Endothelial cell of umbilical vein (primary cell): ENCODE measurements at regions not wholly inside any gene's neighbourhood (a gene's known extent, or its start where the extent isn't known, plus 50 kb on each side); places are given as distances from the start of the nearest gene placed in this dataset.

Experiments used
- BruUV-seq: library from RNA; stranded (reverse); fragments of 400-500 nt; replicated peaks from 2 replicates; lab custom pipeline; 2021; lab: Mats Ljungman, UMichigan
- CTCF ChIA-PET: fragments of 300-600, 350-600 bp; sonication (Branson Sonifier 250); formaldehyde crosslinking; loops from one replicate; lab custom pipeline; 2021; ENCODE audit warnings: antibody characterized with exemption, inconsistent platforms; lab: Charles Lee
- POLR2A ChIA-PET: fragments of 300-600, 350-600 bp; sonication (Branson Sonifier 250); formaldehyde crosslinking; loops from one replicate; lab custom pipeline; 2021; ENCODE audit warnings: antibody characterized with exemption, inconsistent platforms; lab: Charles Lee
- DNase-seq: peaks from one replicate; pipeline ENCODE4 v3.0.0-alpha.2; 2011; ENCODE audit warnings: low read depth, low spot score
- FAIRE-seq: peaks from 2 replicates; lab custom pipeline; 2011; peaks lifted over from hg19 to GRCh38; lab: Jason Lieb, UNC
- H2AFZ ChIP-seq: 2 replicates; pipeline ENCODE4 v1.6.0; 2012; ENCODE audit warnings: low read depth, low read length, control low read depth, inconsistent platforms
- H3K27ac ChIP-seq: 2 replicates; pipeline ENCODE4 v1.5.1; 2011; ENCODE audit warnings: low read depth, mild to moderate bottlenecking, control low read depth, low read length, moderate library complexity; ENCODE audit not compliant: insufficient read depth
- H3K27me3 ChIP-seq, 2 experiments: 2 replicates each; pipeline versions ENCODE4 v1.6.0 to v1.6.1; 2011; ENCODE audit warnings: low read length in 2 of 2, mixed read lengths in 1 of 2; ENCODE audit not compliant: control insufficient read depth in 2 of 2, insufficient read depth in 2 of 2
- H3K36me3 ChIP-seq, 2 experiments: 2 replicates in 1 of 2; 3 replicates in 1 of 2; pipeline ENCODE4 v1.5.1; 2011; ENCODE audit warnings: low read length in 2 of 2, mild to moderate bottlenecking in 1 of 2, moderate library complexity in 1 of 2; ENCODE audit not compliant: control insufficient read depth in 2 of 2, insufficient read depth in 2 of 2; ENCODE audit errors: extremely low read depth in 1 of 2
- H3K4me1 ChIP-seq: 3 replicates; pipeline ENCODE4 v1.5.1; 2011; ENCODE audit warnings: mild to moderate bottlenecking, low read length; ENCODE audit not compliant: control insufficient read depth, insufficient read depth; ENCODE audit errors: extremely low read depth
- H3K4me2 ChIP-seq: 2 replicates; pipeline ENCODE4 v1.6.1; 2011; ENCODE audit warnings: low read length, control low read depth, mixed read lengths; ENCODE audit not compliant: insufficient read depth
- H3K4me3 ChIP-seq, 3 experiments: fragments of 200-600 bp in 1 of 3; sonication (generic), shearing (Covaris generic) in 1 of 3; replicated peaks in 1 of 3; 2 replicates each; pipeline ENCODE4 v1.5.1; 2011 to 2016; ENCODE audit warnings: control low read depth in 3 of 3, low read length in 3 of 3, mild to moderate bottlenecking in 2 of 3, inconsistent platforms in 1 of 3, low read depth in 1 of 3, moderate library complexity in 1 of 3; ENCODE audit not compliant: insufficient read depth in 1 of 3
- H3K79me2 ChIP-seq: 2 replicates; pipeline ENCODE4 v1.6.0; 2012; ENCODE audit warnings: low read length, inconsistent platforms; ENCODE audit not compliant: control insufficient read depth, insufficient read depth
- H3K9ac ChIP-seq: replicated peaks from 2 replicates; pipeline ENCODE3; 2011; ENCODE audit warnings: low read length, control low read depth; ENCODE audit not compliant: insufficient read depth; ENCODE audit errors: extremely low read depth
- H3K9me1 ChIP-seq: replicated peaks from 3 replicates; pipeline ENCODE4 v1.6.0; 2011; ENCODE audit warnings: mild to moderate bottlenecking, low read length; ENCODE audit not compliant: control insufficient read depth, insufficient read depth; ENCODE audit errors: extremely low read depth
- H3K9me3 ChIP-seq: replicated peaks from 2 replicates; pipeline ENCODE4 v1.5.1; 2012; ENCODE audit warnings: low read length, inconsistent platforms; ENCODE audit not compliant: control insufficient read depth, insufficient read depth
- H4K20me1 ChIP-seq: replicated peaks from 2 replicates; pipeline ENCODE3; 2011; ENCODE audit warnings: mild to moderate bottlenecking, low read length; ENCODE audit not compliant: control insufficient read depth, insufficient read depth; ENCODE audit errors: extremely low read depth
- EZH2 ChIP-seq: IDR thresholded peaks from 2 replicates; pipeline ENCODE4 v1.6.1; 2012; ENCODE audit warnings: borderline replicate concordance, low read depth, mild to moderate bottlenecking, moderate library complexity, low read length, inconsistent platforms; ENCODE audit not compliant: severe bottlenecking
- FOS ChIP-seq: IDR thresholded peaks from 2 replicates; pipeline ENCODE4 v1.6.1; 2011; ENCODE audit warnings: mild to moderate bottlenecking, low read length, moderate library complexity, borderline replicate concordance; ENCODE audit not compliant: insufficient read depth
- GATA2 ChIP-seq: IDR thresholded peaks from 2 replicates; pipeline ENCODE4 v1.7.0; 2011; ENCODE audit warnings: low read depth, mild to moderate bottlenecking, moderate library complexity, mixed read lengths, low read length; ENCODE audit not compliant: insufficient read length, insufficient read depth
- JUN ChIP-seq: IDR thresholded peaks from 2 replicates; pipeline ENCODE4 v1.6.1; 2011; ENCODE audit warnings: borderline replicate concordance, low read depth; ENCODE audit not compliant: insufficient read length, insufficient read depth
- MAX ChIP-seq: IDR thresholded peaks from 2 replicates; pipeline ENCODE4 v1.6.1; 2011; ENCODE audit not compliant: insufficient read depth, insufficient read length
- MYC ChIP-seq: IDR thresholded peaks from one replicate; pipeline ENCODE4 v1.6.1; 2011; ENCODE audit warnings: mild to moderate bottlenecking, low read depth, low read length
- POLR2A ChIP-seq: IDR thresholded peaks from 2 replicates; pipeline ENCODE4 v1.6.1; 2012; ENCODE audit warnings: low read depth, mild to moderate bottlenecking, control low read depth, low read length
- POLR2AphosphoS5 ChIP-seq: IDR thresholded peaks from 2 replicates; pipeline ENCODE4 v1.6.1; 2012; ENCODE audit warnings: low read depth, mild to moderate bottlenecking, control low read depth, low read length, moderate library complexity; ENCODE audit not compliant: insufficient read depth
- dilution Hi-C: fragments of 300-500 bp; cut with MboI; formaldehyde crosslinking; loops from one replicate; pipeline ENCODE4 v1.15.0; 2019; ENCODE audit warnings: low sequenced_read_pairs; ENCODE audit not compliant: extremely low pct_ligation_motif_present
- intact Hi-C: fragments of 100-400 bp; cut with micrococcal nuclease; formaldehyde crosslinking; loops from one replicate; pipeline ENCODE4 v1.10.0; 2022
- TF ChIP-seq, protein P1 (sequence below), 2 donors: IDR thresholded peaks; 1 replicate in 1 of 2; 2 replicates in 1 of 2; pipeline ENCODE4 v1.5.1; 2011; ENCODE audit warnings: low read length in 2 of 2, mild to moderate bottlenecking in 2 of 2, moderate library complexity in 2 of 2, control low read depth in 1 of 2, inconsistent platforms in 1 of 2, low read depth in 1 of 2; ENCODE audit not compliant: insufficient read depth in 1 of 2; ENCODE audit errors: extremely low read depth in 1 of 2

- Histone ChIP-seq H3K4me2 (no peak overlapping the region), H3K9me3 (no peaks in the 10 kb centered on the region), H2AFZ (no peak overlapping the region), H3K27me3 (no peaks in the 10 kb centered on the region), H4K20me1 (no peaks in the 10 kb centered on the region), H3K79me2 (no peaks in the 10 kb centered on the region), H3K36me3 (no peaks in the 10 kb centered on the region), H3K9me1 (no peaks in the 10 kb centered on the region), H3K27ac (no peak overlapping the region), H3K4me3 (no peak overlapping the region), H3K9ac (no peak overlapping the region), H3K4me1 (no peaks in the 10 kb centered on the region)
- intact Hi-C loops (no loop called here), dilution Hi-C loops (no loop called here)
- CTCF ChIA-PET: no interaction called here
- POLR2A ChIA-PET: no interaction called here
- no peak for TF ChIP-seq GATA2
- no peak for TF ChIP-seq FOS
- TF ChIP-seq MAX: no peak
- no peak for TF ChIP-seq MYC
- TF ChIP-seq POLR2AphosphoS5: no peak
- TF ChIP-seq JUN: no peak
- TF ChIP-seq POLR2A: no peak
- no peak for TF ChIP-seq EZH2
- TF ChIP-seq, protein P1, sequence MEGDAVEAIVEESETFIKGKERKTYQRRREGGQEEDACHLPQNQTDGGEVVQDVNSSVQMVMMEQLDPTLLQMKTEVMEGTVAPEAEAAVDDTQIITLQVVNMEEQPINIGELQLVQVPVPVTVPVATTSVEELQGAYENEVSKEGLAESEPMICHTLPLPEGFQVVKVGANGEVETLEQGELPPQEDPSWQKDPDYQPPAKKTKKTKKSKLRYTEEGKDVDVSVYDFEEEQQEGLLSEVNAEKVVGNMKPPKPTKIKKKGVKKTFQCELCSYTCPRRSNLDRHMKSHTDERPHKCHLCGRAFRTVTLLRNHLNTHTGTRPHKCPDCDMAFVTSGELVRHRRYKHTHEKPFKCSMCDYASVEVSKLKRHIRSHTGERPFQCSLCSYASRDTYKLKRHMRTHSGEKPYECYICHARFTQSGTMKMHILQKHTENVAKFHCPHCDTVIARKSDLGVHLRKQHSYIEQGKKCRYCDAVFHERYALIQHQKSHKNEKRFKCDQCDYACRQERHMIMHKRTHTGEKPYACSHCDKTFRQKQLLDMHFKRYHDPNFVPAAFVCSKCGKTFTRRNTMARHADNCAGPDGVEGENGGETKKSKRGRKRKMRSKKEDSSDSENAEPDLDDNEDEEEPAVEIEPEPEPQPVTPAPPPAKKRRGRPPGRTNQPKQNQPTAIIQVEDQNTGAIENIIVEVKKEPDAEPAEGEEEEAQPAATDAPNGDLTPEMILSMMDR (IDR thresholded peaks at IDR 0.05; ENCODE audit: extremely low read depth in 1 of 2, insufficient read depth in 1 of 2, low read depth in 1 of 2, low read length in 2 of 2): no peak
- FAIRE-seq (no peak), DNase-seq (no peak)
- BruUV-seq: no TSS peak
Measured at GRCh38 chr11:111062420-111062819, 183.1 kb upstream of the POU2AF2 start.
